GM18907 (cell line): ENCODE measurements at regions not wholly inside any gene's neighbourhood (a gene's known extent, or its start where the extent isn't known, plus 50 kb on each side); places are given as distances from the start of the nearest gene placed in this dataset.

Source experiments
- ATAC-seq: cut with Tn5 transposase; IDR thresholded peaks from one replicate; pipeline ENCODE4 v1.9.1; 2021; ENCODE audit warnings: mild to moderate bottlenecking, moderate library complexity; ENCODE audit not compliant: unreplicated experiment

GRCh38 chr1:69203166-69203565, 364.6 kb upstream of the LRRC7 start:
- ATAC-seq = no peak

GRCh38 chr1:69213644-69214043, 354.1 kb upstream of the LRRC7 start:
- no peak for ATAC-seq

GRCh38 chr1:69215883-69216282, 351.8 kb upstream of the LRRC7 start:
- no peak for ATAC-seq

- ATAC-seq = no peak
These were observed 347.1 kb upstream of the LRRC7 start for GRCh38 chr1:69220672-69221071.

- ATAC-seq = no peak
These were observed 346.2 kb upstream of the LRRC7 start for GRCh38 chr1:69221524-69221923.

- ATAC-seq = no peak
These were observed 344.6 kb upstream of the LRRC7 start for GRCh38 chr1:69223156-69223555.

GRCh38 chr1:69228501-69228900, 339.2 kb upstream of the LRRC7 start:
- ATAC-seq = no peak

- no peak for ATAC-seq
These were observed 337.5 kb upstream of the LRRC7 start for GRCh38 chr1:69230208-69230607.

GRCh38 chr1:69233463-69233862, 334.3 kb upstream of the LRRC7 start:
- no peak for ATAC-seq

- ATAC-seq = no peak
These were observed 323.5 kb upstream of the LRRC7 start for GRCh38 chr1:69244211-69244610.

GRCh38 chr1:69246109-69246508, 321.6 kb upstream of the LRRC7 start:
- no peak for ATAC-seq

- no peak for ATAC-seq
These were observed 321.0 kb upstream of the LRRC7 start for GRCh38 chr1:69246710-69247109.

GRCh38 chr1:69252696-69253095, 315.0 kb upstream of the LRRC7 start:
- no peak for ATAC-seq

- ATAC-seq = no peak
These were observed 311.7 kb upstream of the LRRC7 start for GRCh38 chr1:69256036-69256435.

GRCh38 chr1:69258842-69259241, 308.9 kb upstream of the LRRC7 start:
- ATAC-seq = no peak

- no peak for ATAC-seq
These were observed 303.8 kb upstream of the LRRC7 start for GRCh38 chr1:69263921-69264391.

GRCh38 chr1:69269491-69269890, 298.2 kb upstream of the LRRC7 start:
- no peak for ATAC-seq

- no peak for ATAC-seq
These were observed 296.1 kb upstream of the LRRC7 start for GRCh38 chr1:69271587-69272125.

- no peak for ATAC-seq
These were observed 295.0 kb upstream of the LRRC7 start for GRCh38 chr1:69272684-69273083.

- ATAC-seq = no peak
These were observed 288.8 kb upstream of the LRRC7 start for GRCh38 chr1:69278923-69279322.

GRCh38 chr1:69283516-69283915, 284.2 kb upstream of the LRRC7 start:
- no peak for ATAC-seq

- no peak for ATAC-seq
These were observed 283.2 kb upstream of the LRRC7 start for GRCh38 chr1:69284508-69284907.

- no peak for ATAC-seq
These were observed 279.3 kb upstream of the LRRC7 start for GRCh38 chr1:69288416-69288815.
